OCI-LY1 (cell line): ENCODE measurements at regions not wholly inside any gene's neighbourhood (a gene's known extent, or its start where the extent isn't known, plus 50 kb on each side); places are given as distances from the start of the nearest gene placed in this dataset.

Experiments used
- H2AFZ ChIP-seq: fragments of 200-600 bp; sonication (generic), shearing (Covaris generic); 2 replicates; pipeline ENCODE4 v1.6.0; 2014; ENCODE audit warnings: antibody characterized with exemption, mild to moderate bottlenecking, low read length
- H3F3A ChIP-seq: fragments of 200-600 bp; sonication (generic), shearing (Covaris generic); 2 replicates; pipeline ENCODE4 v1.6.0; 2014; ENCODE audit warnings: mild to moderate bottlenecking, antibody characterized with exemption, low read length, moderate library complexity; ENCODE audit not compliant: insufficient read depth
- H3K27ac ChIP-seq: fragments of 200-600 bp; sonication (generic); 2 replicates; pipeline ENCODE4 v1.5.1; 2014; ENCODE audit warnings: low read length, mixed run types, mild to moderate bottlenecking, low read depth; ENCODE audit not compliant: poor library complexity, severe bottlenecking
- H3K27me3 ChIP-seq: fragments of 200-600 bp; sonication (generic); 2 replicates; pipeline ENCODE4 v1.6.0; 2014; ENCODE audit warnings: antibody characterized with exemption, mild to moderate bottlenecking, low read length, moderate library complexity; ENCODE audit not compliant: insufficient read depth
- H3K36me3 ChIP-seq: fragments of 200-600 bp; sonication (generic); 2 replicates; pipeline ENCODE4 v1.6.1; 2014; ENCODE audit warnings: mild to moderate bottlenecking, antibody characterized with exemption, low read length, moderate library complexity, mixed read lengths; ENCODE audit not compliant: insufficient read depth
- H3K4me1 ChIP-seq: fragments of 200-600 bp; sonication (generic); 2 replicates; pipeline ENCODE4 v1.5.1; 2014; ENCODE audit warnings: mild to moderate bottlenecking, low read length, moderate library complexity; ENCODE audit not compliant: insufficient read depth, severe bottlenecking
- H3K4me2 ChIP-seq: fragments of 200-600 bp; sonication (generic), shearing (Covaris generic); 2 replicates; pipeline ENCODE4 v1.6.1; 2014; ENCODE audit warnings: low read length
- H3K4me3 ChIP-seq: fragments of 200-600 bp; sonication (generic); 2 replicates; pipeline ENCODE4 v1.5.1; 2014; ENCODE audit warnings: low read length, low read depth, mild to moderate bottlenecking, mixed read lengths; ENCODE audit not compliant: poor library complexity, severe bottlenecking
- H3K79me2 ChIP-seq: fragments of 200-600 bp; shearing (Covaris generic); 2 replicates; pipeline ENCODE4 v1.6.1; 2016; ENCODE audit warnings: mixed run types, low read length, mixed read lengths; ENCODE audit not compliant: insufficient read depth
- H3K9ac ChIP-seq: fragments of 200-600 bp; sonication (generic), shearing (Covaris generic); 2 replicates; pipeline ENCODE4 v1.6.1; 2014; ENCODE audit warnings: mild to moderate bottlenecking, low read length, mixed read lengths
- H3K9me2 ChIP-seq: fragments of 200-600 bp; sonication (generic), shearing (Covaris generic); 2 replicates; pipeline ENCODE4 v1.6.1; 2014; ENCODE audit warnings: low read depth, mild to moderate bottlenecking, low read length, mixed read lengths
- H3K9me3 ChIP-seq: fragments of 200-600 bp; shearing (Covaris generic); 2 replicates; pipeline ENCODE4 v1.6.1; 2014; ENCODE audit warnings: low read length, mixed read lengths
- H4K20me1 ChIP-seq: fragments of 200-600 bp; sonication (generic), shearing (Covaris generic); 2 replicates; pipeline ENCODE4 v1.6.0; 2016; ENCODE audit warnings: mild to moderate bottlenecking, low read length; ENCODE audit not compliant: insufficient read depth
- EZH2 ChIP-seq: fragments of 200-600 bp; sonication (generic), shearing (Covaris generic); IDR thresholded peaks from 2 replicates; pipeline ENCODE4 v1.8.0; 2017; ENCODE audit warnings: borderline replicate concordance, mixed run types, mild to moderate bottlenecking, antibody characterized with exemption, low read length, moderate library complexity, mixed read lengths
- TF ChIP-seq, protein P1 (sequence below): fragments of 200-600 bp; sonication (generic), shearing (Covaris generic); IDR thresholded peaks from 2 replicates; pipeline ENCODE4 v1.5.1; 2017; ENCODE audit warnings: mild to moderate bottlenecking, antibody characterized with exemption, low read length, moderate library complexity, mixed read lengths

DNA sequence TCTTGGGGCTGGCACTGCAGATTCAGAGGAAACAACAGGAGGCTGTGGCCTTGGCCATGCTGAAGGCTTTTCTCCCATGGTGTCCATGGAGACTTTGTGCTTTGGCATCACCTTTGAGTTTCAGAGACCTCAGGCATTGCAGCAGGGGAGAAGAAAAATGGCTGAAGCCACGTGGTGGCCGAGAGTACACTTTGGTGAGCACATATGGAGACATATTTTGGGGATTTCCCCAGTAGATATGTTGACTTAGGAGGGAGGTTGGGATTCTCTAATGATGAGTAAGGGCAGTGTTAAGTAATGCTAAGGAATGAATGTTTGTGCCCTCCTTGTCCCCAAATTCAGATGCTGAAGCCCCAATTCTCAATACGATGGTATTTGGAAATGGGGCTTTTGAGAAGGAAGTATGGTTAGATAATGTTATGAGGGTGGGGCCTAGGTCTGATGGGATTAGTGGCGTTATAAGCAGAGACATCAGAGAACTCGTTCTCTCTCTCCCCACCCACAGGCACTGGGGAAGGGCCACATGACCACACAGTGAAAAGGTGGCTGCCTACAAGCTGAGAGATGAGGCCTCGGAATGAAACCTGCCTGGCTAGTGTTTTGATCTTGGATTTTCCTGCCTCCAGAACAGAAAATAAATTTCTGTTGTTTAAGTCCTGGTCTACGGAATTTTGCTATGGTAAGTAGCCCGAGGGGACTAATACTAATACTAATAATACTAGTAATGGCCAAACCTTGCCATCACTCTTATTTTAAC is 98.6 kb downstream of the TBX19 start:
- H3K4me1 ChIP-seq, result no peaks in the 10 kb centered on the region
- no peaks in the 10 kb centered on the region for H3K27me3 ChIP-seq
- H4K20me1 ChIP-seq, result no peaks in the 10 kb centered on the region
- H3K9me2 ChIP-seq, result no peaks in the 10 kb centered on the region
- H3K9me3 ChIP-seq, result no peaks in the 10 kb centered on the region
- no peak overlapping the region for H2AFZ ChIP-seq
- no peaks in the 10 kb centered on the region for H3K79me2 ChIP-seq
- no peaks in the 10 kb centered on the region for H3K36me3 ChIP-seq
- no peak overlapping the region for H3K9ac ChIP-seq
- no peak overlapping the region for H3K4me3 ChIP-seq
- H3K27ac ChIP-seq, result no peak overlapping the region
- H3F3A ChIP-seq, result no peaks in the 10 kb centered on the region
- H3K4me2 ChIP-seq, result no peak overlapping the region
- TF ChIP-seq, protein P1, sequence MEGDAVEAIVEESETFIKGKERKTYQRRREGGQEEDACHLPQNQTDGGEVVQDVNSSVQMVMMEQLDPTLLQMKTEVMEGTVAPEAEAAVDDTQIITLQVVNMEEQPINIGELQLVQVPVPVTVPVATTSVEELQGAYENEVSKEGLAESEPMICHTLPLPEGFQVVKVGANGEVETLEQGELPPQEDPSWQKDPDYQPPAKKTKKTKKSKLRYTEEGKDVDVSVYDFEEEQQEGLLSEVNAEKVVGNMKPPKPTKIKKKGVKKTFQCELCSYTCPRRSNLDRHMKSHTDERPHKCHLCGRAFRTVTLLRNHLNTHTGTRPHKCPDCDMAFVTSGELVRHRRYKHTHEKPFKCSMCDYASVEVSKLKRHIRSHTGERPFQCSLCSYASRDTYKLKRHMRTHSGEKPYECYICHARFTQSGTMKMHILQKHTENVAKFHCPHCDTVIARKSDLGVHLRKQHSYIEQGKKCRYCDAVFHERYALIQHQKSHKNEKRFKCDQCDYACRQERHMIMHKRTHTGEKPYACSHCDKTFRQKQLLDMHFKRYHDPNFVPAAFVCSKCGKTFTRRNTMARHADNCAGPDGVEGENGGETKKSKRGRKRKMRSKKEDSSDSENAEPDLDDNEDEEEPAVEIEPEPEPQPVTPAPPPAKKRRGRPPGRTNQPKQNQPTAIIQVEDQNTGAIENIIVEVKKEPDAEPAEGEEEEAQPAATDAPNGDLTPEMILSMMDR, result no peak

- H4K20me1 ChIP-seq, result no peaks in the 10 kb centered on the region
- no peaks in the 10 kb centered on the region for H3K36me3 ChIP-seq
- no peaks in the 10 kb centered on the region for H3K9me2 ChIP-seq
- H2AFZ ChIP-seq, result no peak overlapping the region
- TF ChIP-seq, protein P1, result no peak
- TF ChIP-seq EZH2, result no peak
- no peak overlapping the region for H3K4me2 ChIP-seq
- no peak overlapping the region for H3K4me3 ChIP-seq
- no peaks in the 10 kb centered on the region for H3K9me3 ChIP-seq
- H3K4me1 ChIP-seq, result no peaks in the 10 kb centered on the region
- no peaks in the 10 kb centered on the region for H3F3A ChIP-seq
- no peaks in the 10 kb centered on the region for H3K27me3 ChIP-seq
- no peak overlapping the region for H3K27ac ChIP-seq
- H3K79me2 ChIP-seq, result no peaks in the 10 kb centered on the region
- H3K9ac ChIP-seq, result no peak overlapping the region
Observed at GRCh38 chr1:168375566-168376300, 95.1 kb downstream of the TBX19 start.

DNA sequence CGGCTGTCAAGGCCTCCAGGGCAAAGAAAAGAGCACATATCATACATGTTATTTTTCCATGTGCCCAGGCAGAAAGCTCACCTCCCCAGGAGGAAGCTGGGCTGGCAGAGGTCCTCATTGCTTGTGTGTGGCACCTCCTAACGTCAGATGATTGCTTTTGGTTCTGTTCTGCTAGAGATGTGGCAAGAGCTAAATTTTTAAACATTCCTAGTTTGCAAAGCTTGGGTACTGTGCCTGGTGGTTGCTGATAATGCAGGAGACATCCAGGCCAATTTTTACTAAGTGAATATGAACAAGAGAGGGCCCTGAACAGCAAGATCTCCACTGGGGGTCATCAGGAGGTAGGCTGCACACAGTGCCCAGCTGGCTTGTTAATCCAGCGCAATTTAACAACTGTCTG is 93.9 kb downstream of the TBX19 start:
- no peaks in the 10 kb centered on the region for H3K27me3 ChIP-seq
- no peak overlapping the region for H3K27ac ChIP-seq
- no peaks in the 10 kb centered on the region for H4K20me1 ChIP-seq
- H3K36me3 ChIP-seq, result no peaks in the 10 kb centered on the region
- no peak overlapping the region for H3K4me3 ChIP-seq
- H3K9me2 ChIP-seq, result no peaks in the 10 kb centered on the region
- H3K9me3 ChIP-seq, result no peaks in the 10 kb centered on the region
- H3K4me1 ChIP-seq, result no peaks in the 10 kb centered on the region
- TF ChIP-seq, protein P1, result no peak
- TF ChIP-seq EZH2, result no peak
- H3F3A ChIP-seq, result no peaks in the 10 kb centered on the region
- H3K9ac ChIP-seq, result no peak overlapping the region
- H3K4me2 ChIP-seq, result no peak overlapping the region
- H2AFZ ChIP-seq, result no peak overlapping the region
- H3K79me2 ChIP-seq, result no peaks in the 10 kb centered on the region
